Fibroblast of peridontal ligament (primary cell): ENCODE measurements at regions not wholly inside any gene's neighbourhood (a gene's known extent, or its start where the extent isn't known, plus 50 kb on each side); places are given as distances from the start of the nearest gene placed in this dataset.

Experiments used
- DNase-seq: peaks from one replicate; pipeline ENCODE4 v3.0.0-alpha.2; 2010; ENCODE audit errors: extremely low read depth

DNA sequence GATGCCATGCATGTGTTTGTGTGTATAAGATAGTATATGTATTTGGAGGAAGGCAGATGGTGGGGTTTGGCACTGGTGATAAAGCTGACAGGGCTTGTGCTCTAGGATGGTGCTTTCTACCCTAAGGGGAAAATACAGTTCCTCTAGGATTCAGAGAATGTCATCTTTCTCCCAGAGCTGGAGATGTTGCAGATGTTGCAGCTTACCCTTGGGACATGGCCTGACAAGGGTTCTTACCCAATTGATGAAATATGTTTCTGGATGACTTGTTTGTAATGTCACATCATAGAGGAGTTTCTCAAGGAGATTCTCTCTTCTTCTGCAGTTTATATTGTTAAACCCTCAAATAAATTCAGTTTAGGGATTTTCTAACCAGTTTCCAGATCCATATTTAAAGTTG lies 52.5 kb upstream of the PITX2 start:
- no peak for DNase-seq

DNA sequence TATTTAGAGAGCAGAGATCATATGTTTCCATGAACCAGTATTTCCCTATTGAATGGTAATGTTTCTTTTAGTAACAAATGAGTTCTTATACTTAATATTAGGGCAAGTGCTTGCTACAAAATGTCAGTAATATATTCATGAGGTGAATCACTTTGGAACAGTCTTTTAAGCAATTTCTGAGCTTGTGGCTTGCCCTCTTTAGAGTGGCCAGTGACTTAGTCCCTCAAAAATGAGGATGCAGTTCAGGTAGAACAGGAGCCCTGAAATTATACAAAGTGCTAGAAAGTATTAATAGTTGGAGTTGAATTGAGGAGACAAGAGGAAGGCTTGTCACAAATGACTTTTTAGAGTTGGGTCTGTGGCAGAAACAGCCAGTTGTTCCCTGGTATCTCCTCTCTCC lies 53.4 kb upstream of the PITX2 start:
- no peak for DNase-seq

DNA sequence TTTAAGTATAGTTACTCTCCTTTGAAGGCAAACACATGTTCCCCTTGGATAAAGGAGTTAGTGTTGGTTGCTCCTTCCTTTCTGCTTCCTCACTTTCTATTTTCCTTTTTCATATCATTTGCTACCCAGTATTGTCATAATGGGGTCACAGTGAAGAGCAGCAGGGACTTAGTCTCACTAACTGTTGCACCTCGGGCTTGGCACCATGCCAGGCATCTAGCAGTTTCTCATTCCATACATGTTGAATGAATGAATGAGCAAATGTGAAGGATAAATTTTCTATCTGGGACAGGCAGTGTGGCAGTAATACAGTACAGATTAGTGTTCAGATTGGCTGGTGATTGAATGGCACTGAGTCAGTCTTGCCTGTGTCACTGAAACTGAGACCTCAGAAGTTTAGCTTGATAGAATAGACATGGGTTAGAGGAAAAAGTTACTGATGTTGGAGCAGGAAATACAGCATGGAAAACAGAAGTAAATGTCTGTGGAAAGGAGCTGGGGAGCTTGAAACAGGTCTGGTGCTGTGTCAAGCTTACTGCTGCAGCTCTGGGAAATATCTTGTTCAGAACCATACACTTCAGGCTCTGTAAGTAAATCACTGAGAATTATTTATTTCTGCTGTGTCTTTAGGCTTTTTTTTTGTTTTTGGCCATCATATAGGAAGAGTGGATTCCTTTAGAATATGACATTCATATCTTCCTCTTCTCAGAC lies 55.8 kb upstream of the PITX2 start:
- DNase-seq: no peak

DNA sequence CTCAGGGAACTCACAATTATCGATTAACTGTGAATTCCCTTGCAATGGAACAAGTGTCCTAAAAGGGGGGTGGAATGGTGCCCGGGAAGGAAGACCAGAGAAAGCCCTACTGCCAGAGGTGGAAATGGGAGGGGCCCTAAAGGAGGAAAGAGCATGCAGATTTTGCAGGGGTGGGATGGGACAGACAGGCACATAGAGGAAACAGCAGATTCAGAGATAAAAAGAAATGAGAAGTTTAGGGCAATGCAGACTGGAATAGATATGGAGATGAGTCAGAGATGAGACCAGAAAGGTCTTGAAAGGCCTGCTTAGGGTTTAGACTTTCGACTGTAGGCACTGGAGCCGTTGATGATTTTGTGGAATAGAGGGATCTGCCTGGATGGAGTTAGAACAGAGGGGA lies 57.4 kb upstream of the PITX2 start:
- no peak for DNase-seq

DNA sequence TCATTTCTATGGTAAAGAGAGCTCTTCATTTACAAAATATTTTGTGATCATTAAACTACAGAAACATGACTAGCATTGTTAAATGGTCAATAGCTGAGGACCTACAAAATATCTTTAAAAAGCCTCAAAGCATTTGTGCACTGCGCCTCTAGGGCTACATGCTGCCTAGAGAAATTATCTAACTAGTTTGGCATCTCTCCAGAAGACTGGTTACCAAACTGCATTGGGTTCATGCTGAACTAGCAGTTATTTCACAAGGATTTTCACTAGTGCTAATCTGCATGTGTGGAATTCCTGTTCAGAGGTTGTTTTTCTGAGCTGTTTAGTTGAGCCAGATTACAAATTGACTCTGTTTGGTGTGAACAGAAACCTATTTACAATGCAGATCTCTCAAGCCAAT lies 58.5 kb upstream of the PITX2 start:
- peak; percentile 3 for DNase-seq

DNA sequence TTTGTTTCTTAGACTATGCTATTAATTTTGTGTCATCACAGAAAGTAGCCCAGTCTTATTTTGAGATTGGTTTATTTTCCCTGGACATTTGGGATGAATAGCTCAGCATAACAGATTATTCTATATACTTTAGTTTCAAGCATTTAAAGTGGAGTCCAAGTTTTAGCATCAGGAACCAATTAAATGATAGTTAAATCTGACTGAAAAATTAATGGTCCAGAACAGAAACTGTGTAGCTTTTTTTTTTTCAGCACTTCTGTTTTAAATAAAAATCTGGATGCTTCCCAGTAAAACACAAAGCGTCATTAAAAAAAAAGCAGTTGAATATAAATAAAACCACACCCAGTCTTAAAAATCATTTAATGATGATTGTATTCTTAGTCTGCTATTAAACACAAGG lies 59.4 kb upstream of the PITX2 start:
- DNase-seq: peak; percentile 5

DNA sequence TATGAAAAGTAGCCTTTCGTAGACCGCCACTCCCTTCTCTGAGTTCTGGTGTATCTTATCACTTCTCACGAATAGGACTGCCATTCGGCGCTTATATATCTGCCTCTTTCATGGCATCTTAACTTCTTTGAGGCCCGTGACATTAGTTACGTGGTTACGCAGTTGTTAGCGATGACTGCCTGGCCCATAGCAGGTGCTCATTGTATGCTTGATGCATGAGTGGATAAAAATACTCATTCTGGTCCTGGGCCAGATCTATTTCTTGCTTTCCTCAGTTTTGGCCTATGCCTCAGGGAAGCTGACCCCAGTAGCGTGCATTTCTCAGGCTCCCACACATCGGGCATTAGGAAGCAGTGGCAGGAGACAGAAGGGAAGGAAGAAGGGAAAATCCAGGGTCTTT lies 60.7 kb upstream of the PITX2 start:
- no peak for DNase-seq

DNA sequence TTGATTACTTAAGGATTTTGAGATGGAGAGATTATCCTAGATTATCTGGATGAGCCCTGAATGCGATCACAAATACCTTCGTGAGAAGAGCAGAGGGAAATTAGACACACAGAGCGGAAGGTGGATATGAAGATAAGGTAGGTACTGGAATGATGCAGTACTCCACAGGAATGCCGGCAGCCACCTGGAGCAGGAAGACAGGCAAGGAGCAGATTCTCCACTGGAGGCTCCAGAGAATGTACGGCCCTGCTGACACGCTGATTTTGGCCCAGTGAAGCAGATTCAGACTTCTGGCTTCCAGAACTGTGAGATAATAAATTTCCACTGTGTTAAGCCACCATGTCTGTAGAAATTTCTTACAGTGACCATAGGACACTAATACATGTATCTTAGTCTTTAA lies 79.4 kb upstream of the PITX2 start:
- no peak for DNase-seq

DNA sequence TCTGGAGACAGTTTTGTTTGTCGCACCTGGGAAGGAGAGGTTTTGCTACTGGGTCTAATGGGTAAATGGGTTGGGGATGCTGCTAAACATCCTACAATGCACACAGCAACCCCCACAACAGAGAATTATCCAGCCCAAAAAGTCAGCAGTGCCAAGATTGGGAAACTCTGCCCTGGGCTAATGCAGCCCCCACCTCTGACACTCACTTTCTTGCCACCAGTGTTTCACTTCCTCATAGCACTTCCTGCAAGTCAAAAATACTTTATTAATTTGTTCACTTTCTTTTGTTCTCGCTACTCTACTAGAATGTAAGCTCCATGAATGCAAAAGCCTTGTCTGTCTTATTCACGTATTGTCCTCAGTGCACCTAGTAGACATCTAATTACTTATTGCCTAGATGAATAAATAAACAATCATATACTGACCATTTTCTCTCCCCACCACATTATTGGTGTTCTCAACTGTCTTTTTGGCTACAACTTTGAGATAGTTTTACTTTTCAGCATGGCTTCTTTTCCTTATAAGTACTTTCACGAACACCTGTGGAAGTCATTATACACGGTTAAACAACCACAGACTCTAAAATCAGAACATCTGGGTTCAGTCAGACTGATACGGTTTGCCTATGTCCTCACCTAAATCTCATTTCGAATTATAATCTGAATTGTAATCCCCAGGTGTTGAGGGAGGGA lies 82.0 kb upstream of the PITX2 start:
- no peak for DNase-seq

DNA sequence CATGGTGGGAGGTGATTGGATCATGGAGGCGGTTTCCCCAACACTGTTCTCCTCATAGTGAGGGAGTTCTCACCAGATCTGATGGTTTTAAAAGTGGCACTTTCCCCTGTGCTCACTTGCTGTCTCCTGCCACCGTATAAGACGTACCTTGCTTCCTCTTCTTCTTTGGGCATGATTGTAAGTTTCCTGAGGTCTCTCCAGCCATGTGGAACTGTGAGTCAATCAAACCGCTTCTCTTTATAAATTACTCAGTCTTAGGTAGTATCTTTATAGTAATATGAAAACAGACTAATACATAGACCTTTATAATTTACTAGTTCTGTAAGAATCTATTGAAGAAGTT lies 82.5 kb upstream of the PITX2 start:
- no peak for DNase-seq

DNA sequence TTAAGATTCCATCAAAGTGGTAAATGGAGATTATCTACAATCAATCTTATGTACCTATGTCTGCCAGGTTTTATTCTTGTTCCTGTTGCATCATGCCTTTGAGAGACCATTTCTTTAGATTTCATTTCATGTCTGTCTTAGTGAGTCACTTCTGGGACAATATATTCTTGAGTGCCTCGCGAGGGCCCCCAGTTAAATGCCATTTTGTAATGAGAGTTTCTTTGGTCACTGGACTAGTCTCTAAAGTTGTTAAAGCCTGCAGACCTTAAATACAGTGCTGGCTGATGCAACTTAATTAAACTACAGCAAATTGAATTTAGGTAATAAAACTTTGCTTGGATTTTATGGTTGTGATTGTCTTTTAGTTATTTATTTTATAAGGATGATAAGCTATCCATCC lies 87.2 kb upstream of the PITX2 start:
- no peak for DNase-seq

DNA sequence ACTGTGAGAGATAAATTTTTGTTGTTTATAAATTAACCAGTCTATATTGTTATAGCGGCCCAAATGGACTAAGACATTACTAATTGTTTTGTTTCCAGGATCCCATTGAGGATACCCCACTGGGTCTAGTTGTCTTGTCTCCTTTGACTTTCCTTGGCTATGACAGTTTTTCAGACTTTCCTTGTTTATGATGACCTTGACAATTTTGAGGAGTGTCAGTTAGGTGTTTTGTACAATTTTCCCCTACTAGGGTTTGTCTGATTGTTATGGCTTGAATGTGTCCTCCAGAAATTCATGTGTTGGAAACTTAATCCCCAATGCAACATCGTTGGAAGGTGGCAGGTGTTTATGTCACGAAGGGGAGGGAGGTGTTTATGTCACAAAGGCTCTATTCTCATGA lies 89.6 kb upstream of the PITX2 start:
- no peak for DNase-seq

DNA sequence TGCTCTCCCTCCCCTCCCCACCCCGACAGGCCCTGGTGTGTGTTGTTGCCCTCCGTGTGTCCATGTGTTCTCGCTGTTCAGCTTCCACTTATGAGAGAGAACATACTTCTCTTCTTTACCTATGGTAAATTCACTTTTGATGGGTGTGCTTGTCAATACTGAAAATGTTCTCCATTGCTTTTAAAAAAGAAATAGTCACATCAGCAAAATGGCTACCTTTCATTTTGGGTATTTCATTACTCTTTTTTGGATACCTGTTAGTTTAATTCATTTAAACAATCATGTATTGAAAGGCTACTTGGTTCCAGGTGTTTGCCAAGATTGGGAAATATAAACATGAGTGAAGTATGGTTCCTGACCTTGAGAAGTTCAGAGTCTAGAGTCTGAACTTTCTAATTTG lies 107.4 kb upstream of the PITX2 start:
- DNase-seq: no peak

DNA sequence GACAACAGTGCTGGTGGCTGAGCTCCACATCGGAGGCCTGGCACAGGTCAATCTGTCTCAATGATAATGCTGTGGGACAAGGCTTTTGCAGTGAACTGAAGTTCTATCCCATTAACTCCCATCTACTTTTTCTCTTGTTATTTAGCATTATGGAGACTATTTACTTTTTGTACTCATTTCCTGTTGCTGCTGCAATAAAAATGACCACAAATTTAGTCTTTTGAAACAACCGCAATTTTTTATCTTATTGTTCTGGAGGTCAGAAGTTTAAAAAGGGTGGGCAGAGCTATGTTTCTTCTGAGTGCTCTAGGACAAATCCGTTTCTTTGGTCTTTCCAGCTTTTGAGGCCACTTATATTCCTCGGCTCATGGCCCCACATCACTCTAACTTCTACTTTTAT lies 111.0 kb upstream of the PITX2 start:
- no peak for DNase-seq

DNA sequence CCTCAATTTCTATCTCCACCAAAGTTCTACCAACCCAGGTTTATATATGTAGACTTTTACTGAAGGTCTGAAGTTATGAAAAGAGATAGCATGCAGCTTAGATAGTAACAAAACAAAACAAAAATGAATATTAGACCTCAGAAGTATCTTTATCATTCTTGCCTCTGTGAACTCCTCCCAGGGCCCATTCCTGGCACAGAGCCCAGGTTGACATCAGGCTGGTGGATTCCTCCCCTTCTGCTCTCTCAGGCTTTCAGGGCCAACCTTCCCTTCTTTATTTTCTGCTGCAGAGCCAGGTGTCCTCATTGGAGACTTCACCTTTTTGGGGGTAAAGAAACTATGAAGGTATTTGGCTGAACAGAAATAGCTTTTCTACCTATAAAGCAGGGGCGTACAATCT lies 112.8 kb upstream of the PITX2 start:
- no peak for DNase-seq

DNA sequence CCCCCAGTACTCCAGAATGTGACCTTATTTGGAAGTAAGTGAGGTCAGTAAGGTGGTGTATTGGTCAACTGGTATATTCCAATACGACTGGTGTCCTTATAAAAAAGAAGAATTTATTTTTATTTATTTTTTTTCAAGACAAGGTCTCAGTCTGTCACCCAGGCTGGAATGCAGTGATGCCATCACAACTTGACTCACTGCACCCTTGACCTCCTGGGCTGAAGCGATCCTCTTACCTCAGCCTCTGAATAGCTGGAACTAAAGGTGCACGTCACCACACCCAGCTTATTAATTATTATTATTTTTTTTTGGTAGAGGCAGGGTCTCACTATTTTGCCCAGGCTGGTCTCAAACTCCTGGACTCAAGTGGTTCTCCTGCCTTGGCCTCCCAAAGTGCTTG lies 115.1 kb upstream of the PITX2 start:
- no peak for DNase-seq

DNA sequence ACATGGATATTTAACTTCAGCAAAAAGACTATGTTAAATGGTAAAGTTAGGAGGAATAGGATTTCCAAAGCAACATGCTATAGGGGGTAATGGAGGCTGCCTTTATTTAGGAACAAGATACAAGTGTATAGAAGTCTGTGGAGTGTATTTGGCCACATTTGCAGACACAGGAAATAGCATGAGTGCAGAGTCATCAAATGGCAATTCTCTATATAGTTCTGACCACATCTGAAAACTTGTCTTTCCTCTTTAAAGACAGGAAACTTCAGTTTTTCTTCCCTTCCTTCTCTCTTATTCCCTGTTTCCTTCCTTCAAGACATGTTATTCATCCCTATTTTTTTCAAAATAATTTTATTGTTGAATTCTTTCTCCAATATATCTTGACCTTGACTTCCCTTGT lies 119.3 kb upstream of the PITX2 start:
- no peak for DNase-seq

DNA sequence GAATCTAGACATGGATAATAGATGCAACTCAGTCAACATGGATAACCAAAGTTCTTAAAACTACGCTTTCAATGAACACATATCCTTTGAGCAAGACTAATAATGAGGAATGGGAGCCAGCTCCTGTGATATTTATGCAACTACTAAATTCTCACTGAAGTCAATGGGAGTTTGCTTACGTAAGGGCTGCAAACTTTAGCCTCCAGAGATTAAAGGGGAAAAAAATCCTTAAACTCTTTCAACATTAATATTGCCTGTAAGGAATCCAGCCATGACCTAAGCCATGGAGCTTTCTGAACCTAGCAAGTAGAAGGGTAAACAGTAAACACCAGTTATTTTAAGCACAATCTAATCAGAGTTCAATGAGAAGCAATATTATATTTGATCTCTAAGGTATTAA lies 125.2 kb upstream of the PITX2 start:
- no peak for DNase-seq

DNA sequence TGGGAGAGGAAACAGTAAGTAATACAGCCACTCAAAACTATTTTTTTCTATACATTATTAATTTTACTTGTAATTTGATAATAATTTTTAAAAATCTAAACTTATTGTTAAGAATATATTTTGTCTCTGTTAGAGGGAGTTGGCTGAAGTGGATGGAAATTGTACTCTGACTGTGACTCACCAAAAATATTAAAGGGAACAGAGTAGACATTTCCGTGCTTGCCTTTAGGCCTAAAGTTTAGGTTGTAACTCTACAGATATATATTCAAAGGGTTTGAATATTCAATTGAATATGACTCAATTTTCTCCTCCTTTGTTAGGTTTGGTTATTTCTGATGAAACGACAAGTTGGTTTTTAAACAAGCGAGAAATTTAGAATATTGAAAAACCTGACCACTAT lies 128.3 kb upstream of the PITX2 start:
- no peak for DNase-seq

DNA sequence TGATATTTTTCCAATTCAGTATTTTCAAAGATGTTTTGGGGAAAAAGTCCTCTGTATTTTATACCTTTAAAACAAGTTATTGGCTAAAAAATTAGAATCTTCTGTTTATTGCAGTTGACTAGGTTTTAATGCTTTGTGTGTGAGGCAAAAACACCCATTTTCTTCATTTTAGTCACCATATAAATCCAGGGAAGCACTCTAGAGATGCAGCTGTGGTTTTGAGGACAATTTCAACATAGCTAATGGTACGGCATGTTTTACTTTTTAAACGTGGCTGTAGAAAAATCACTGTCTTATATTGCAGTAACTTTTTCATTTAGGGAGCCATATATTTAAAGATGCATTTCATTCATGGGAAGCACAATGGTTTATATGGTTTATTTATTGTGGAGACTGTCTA lies 129.1 kb upstream of the PITX2 start:
- no peak for DNase-seq

DNA sequence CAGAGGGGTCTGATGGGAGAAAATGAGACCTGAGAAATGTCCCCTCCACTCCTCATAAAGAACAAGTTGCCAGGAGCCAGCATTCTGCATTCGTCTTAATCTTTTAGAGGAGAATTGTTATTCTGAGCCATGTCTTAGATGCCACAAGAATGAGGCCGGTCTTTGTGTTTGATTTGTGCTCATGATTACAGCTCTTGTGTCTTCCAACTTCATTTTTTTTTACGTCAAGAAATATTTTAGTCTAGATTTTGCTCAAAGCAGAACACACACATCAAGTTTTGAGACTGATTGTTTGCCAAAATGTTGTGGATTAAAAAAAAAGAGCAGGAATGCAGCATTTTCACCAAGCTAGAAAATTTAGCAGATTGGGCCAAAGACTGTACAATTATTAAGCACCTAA lies 130.6 kb upstream of the PITX2 start:
- DNase-seq: peak; percentile 55

DNA sequence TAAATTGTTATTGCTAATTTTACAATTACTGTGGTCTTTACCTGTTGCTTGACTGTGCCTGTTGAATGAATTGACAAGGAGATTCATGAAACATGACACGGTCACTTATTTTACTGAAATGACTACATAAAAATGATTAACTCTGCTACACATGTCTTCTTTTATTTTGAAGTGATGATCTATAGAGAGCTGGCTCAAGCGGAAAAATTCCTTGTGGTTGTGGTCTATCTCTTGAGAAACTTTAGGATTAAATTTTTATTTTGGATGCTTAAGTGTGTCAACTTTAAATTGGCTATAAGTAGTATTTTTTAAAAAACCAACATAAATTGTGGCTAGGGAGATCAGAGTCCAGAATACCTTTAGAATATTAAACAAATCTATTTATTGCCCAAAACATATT lies 131.8 kb upstream of the PITX2 start:
- peak; percentile 55 for DNase-seq

DNA sequence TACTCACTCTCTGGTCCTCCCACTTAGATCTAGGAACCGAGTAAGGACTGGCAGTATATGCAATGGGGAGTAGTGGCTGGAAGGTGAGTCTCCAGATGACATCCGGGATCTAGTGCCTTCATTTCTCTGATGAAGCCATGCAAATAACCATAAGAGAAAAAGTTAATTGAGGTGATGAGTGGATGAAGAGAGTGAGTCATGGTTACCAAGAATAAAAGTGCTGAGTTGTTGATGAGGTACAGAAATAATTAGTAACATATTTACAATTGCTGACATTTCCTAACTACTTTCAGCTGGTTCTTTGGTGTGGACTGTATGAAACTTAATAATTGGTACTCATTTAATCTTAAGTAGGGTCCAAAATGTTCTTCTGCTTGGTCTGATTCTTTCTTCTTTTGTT lies 146.7 kb upstream of the PITX2 start:
- no peak for DNase-seq

DNA sequence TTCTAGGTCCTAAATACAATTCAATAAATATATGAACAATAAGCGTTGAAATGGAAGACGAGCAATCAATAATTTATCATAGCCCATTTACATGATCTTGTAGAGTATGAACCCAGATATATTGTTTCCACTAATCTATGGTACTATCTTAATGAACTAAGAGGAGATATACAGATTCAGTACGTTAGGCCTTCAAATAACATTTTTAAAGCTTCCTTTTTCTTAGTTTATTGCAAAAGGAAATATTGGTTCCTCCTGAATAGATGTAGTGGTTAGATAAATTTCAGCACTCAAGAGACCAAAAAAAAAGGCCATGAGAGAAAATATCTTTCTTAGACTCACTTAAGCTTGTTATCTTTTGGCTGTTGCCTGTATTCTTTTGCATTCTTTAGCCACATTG lies 147.5 kb upstream of the PITX2 start:
- DNase-seq: no peak
